Fibroblast of lung (primary cell): ENCODE measurements at regions not wholly inside any gene's neighbourhood (a gene's known extent, or its start where the extent isn't known, plus 50 kb on each side); places are given as distances from the start of the nearest gene placed in this dataset.

Experiments used
- DNase-seq, 2 donors: peaks; one replicate each; pipeline versions ENCODE4 v3.0.0 to v3.0.0-alpha.2; 2010; ENCODE audit warnings: low read depth in 2 of 2
- H2AFZ ChIP-seq: 2 replicates; pipeline ENCODE4 v1.5.1; 2012; ENCODE audit warnings: low read length, control low read depth, inconsistent platforms
- H3K27ac ChIP-seq: 2 replicates; pipeline ENCODE4 v1.5.1; 2011; ENCODE audit warnings: low read length, control low read depth; ENCODE audit not compliant: insufficient read depth
- H3K27me3 ChIP-seq: 2 replicates; pipeline ENCODE4 v1.5.1; 2011; ENCODE audit warnings: mild to moderate bottlenecking, low read length; ENCODE audit not compliant: control insufficient read depth, insufficient read depth
- H3K36me3 ChIP-seq: 2 replicates; pipeline ENCODE4 v1.5.1; 2011; ENCODE audit warnings: low read length; ENCODE audit not compliant: control insufficient read depth, insufficient read depth
- H3K4me1 ChIP-seq: 2 replicates; pipeline ENCODE4 v1.5.1; 2011; ENCODE audit warnings: low read length; ENCODE audit not compliant: control insufficient read depth, insufficient read depth; ENCODE audit errors: extremely low read depth
- H3K4me2 ChIP-seq: 2 replicates; pipeline ENCODE4 v1.5.1; 2011; ENCODE audit warnings: low read length, control low read depth; ENCODE audit not compliant: insufficient read depth; ENCODE audit errors: extremely low read depth
- H3K4me3 ChIP-seq, 4 experiments: fragments of 200-600 bp in 1 of 4; sonication (generic) in 1 of 4; replicated peaks in 1 of 4; 2 replicates each; pipeline ENCODE4 v1.5.1; 2011 to 2016; ENCODE audit warnings: low read length in 4 of 4, low read depth in 3 of 4, mild to moderate bottlenecking in 3 of 4, control low read depth in 2 of 4, inconsistent platforms in 1 of 4, mixed read lengths in 1 of 4; ENCODE audit not compliant: insufficient read depth in 1 of 4; ENCODE audit errors: control extremely low read depth in 1 of 4
- H3K79me2 ChIP-seq: 2 replicates; pipeline ENCODE4 v1.5.1; 2012; ENCODE audit warnings: mild to moderate bottlenecking, low read length, inconsistent platforms; ENCODE audit not compliant: control insufficient read depth, insufficient read depth
- H3K9ac ChIP-seq: 2 replicates; pipeline ENCODE4 v1.5.1; 2011; ENCODE audit warnings: mild to moderate bottlenecking, low read length, control low read depth; ENCODE audit not compliant: insufficient read depth
- H3K9me3 ChIP-seq: 2 replicates; pipeline ENCODE4 v1.5.1; 2012; ENCODE audit warnings: low read depth, low read length; ENCODE audit not compliant: control insufficient read depth, insufficient read depth
- H4K20me1 ChIP-seq: 2 replicates; pipeline ENCODE4 v1.5.1; 2011; ENCODE audit warnings: low read length; ENCODE audit not compliant: control insufficient read depth, insufficient read depth; ENCODE audit errors: extremely low read depth
- CTCF ChIP-seq, 2 donors: IDR thresholded peaks in 1 of 2; conservative IDR thresholded peaks in 1 of 2; 1 replicate in 1 of 2; 2 replicates in 1 of 2; pipeline ENCODE4 v1.5.1; 2011 to 2012; ENCODE audit warnings: low read length in 2 of 2, control low read depth in 1 of 2, inconsistent platforms in 1 of 2, low read depth in 1 of 2, mild to moderate bottlenecking in 1 of 2
- EZH2 ChIP-seq: IDR thresholded peaks from 2 replicates; pipeline ENCODE4 v1.5.1; 2012; ENCODE audit warnings: low read length, control low read depth, mild to moderate bottlenecking; ENCODE audit errors: missing control alignments

- Histone ChIP-seq H3K79me2 (no peaks in the 10 kb centered on the region), H3K4me2 (no peak overlapping the region), H3K36me3 (no peaks in the 10 kb centered on the region), H3K9me3 (no peaks in the 10 kb centered on the region), H3K27me3 (no peaks in the 10 kb centered on the region), H3K27ac (no peak overlapping the region), H3K4me3 (no peak overlapping the region), H2AFZ (no peak overlapping the region), H3K4me1 (no peaks in the 10 kb centered on the region), H3K9ac (no peak overlapping the region), H4K20me1 (no peaks in the 10 kb centered on the region)
- peak in 1 of 2 donors; percentile 4 for DNase-seq
- TF ChIP-seq CTCF (conservative IDR thresholded peaks at IDR 0.05 in 1 of 2, IDR thresholded peaks at IDR 0.05 in 1 of 2; ENCODE audit: low read depth in 1 of 2, low read length in 2 of 2): no peak
- no peak for TF ChIP-seq EZH2
Measured at GRCh38 chr12:110998165-110998564, 77.8 kb upstream of the MYL2 start.

GRCh38 chr12:110996415-110996814, 76.0 kb upstream of the MYL2 start:
- H3K9ac ChIP-seq: no peak overlapping the region
- H3K9me3 ChIP-seq: no peaks in the 10 kb centered on the region
- H3K4me1 ChIP-seq: no peaks in the 10 kb centered on the region
- no peaks in the 10 kb centered on the region for H3K36me3 ChIP-seq
- no peak overlapping the region for H3K4me3 ChIP-seq
- no peak for DNase-seq
- H3K27me3 ChIP-seq: no peaks in the 10 kb centered on the region
- H3K27ac ChIP-seq: no peak overlapping the region
- H3K79me2 ChIP-seq: no peaks in the 10 kb centered on the region
- no peak for TF ChIP-seq EZH2
- TF ChIP-seq CTCF (conservative IDR thresholded peaks at IDR 0.05 in 1 of 2, IDR thresholded peaks at IDR 0.05 in 1 of 2; ENCODE audit: low read depth in 1 of 2, low read length in 2 of 2): no peak
- H4K20me1 ChIP-seq: no peaks in the 10 kb centered on the region
- no peak overlapping the region for H2AFZ ChIP-seq
- H3K4me2 ChIP-seq: no peak overlapping the region

GRCh38 chr12:110995615-110996014, 75.2 kb upstream of the MYL2 start:
- Histone ChIP-seq H3K4me1 (no peaks in the 10 kb centered on the region), H3K36me3 (no peaks in the 10 kb centered on the region), H3K27me3 (no peaks in the 10 kb centered on the region), H3K4me3 (no peak overlapping the region), H3K9ac (no peak overlapping the region), H2AFZ (no peak overlapping the region), H3K4me2 (no peak overlapping the region), H3K79me2 (no peaks in the 10 kb centered on the region), H3K27ac (no peak overlapping the region), H4K20me1 (no peaks in the 10 kb centered on the region), H3K9me3 (no peaks in the 10 kb centered on the region)
- TF ChIP-seq EZH2 (no peak), CTCF (conservative IDR thresholded peaks at IDR 0.05 in 1 of 2, IDR thresholded peaks at IDR 0.05 in 1 of 2; ENCODE audit: low read depth in 1 of 2, low read length in 2 of 2) (no peak)
- no peak for DNase-seq
